Liver (tissue), 8 donors: ENCODE measurements at regions not wholly inside any gene's neighbourhood (a gene's known extent, or its start where the extent isn't known, plus 50 kb on each side); places are given as distances from the start of the nearest gene placed in this dataset.

Source experiments
- DNase-seq: peaks from one replicate; pipeline ENCODE4 v3.0.0-alpha.2; 2017; ENCODE audit warnings: low spot score
- H3K27ac ChIP-seq, 2 donors: one replicate each; pipeline ENCODE4 v1.7.0; 2013; ENCODE audit warnings: inconsistent platforms in 2 of 2, low read length in 2 of 2, control low read depth in 1 of 2, low read depth in 1 of 2, mild to moderate bottlenecking in 1 of 2
- H3K27me3 ChIP-seq, 4 donors: one replicate each; pipeline versions ENCODE4 v1.6.1 to v1.7.0; 2013; ENCODE audit warnings: low read length in 3 of 4, inconsistent platforms in 1 of 4, mild to moderate bottlenecking in 1 of 4, moderate library complexity in 1 of 4; ENCODE audit not compliant: control insufficient read depth in 4 of 4, insufficient read depth in 4 of 4
- H3K36me3 ChIP-seq, 4 donors: one replicate each; pipeline versions ENCODE4 v1.6.1 to v1.7.0; 2013; ENCODE audit warnings: low read length in 3 of 4, mild to moderate bottlenecking in 3 of 4, low read depth in 1 of 4, moderate library complexity in 1 of 4; ENCODE audit not compliant: control insufficient read depth in 4 of 4, insufficient read depth in 3 of 4
- H3K4me1 ChIP-seq, 4 donors: one replicate each; pipeline versions ENCODE4 v1.6.1 to v1.7.0; 2013; ENCODE audit warnings: low read length in 3 of 4, mild to moderate bottlenecking in 3 of 4, moderate library complexity in 1 of 4; ENCODE audit not compliant: control insufficient read depth in 4 of 4, insufficient read depth in 4 of 4
- H3K4me3 ChIP-seq, 3 donors: one replicate each; pipeline versions ENCODE4 v1.6.1 to v1.7.0; 2013; ENCODE audit warnings: low read length in 3 of 3, control low read depth in 1 of 3, low read depth in 1 of 3, mild to moderate bottlenecking in 1 of 3
- H3K9ac ChIP-seq, 2 donors: one replicate each; pipeline ENCODE4 v1.7.0; 2013; ENCODE audit warnings: low read length in 2 of 2, mild to moderate bottlenecking in 2 of 2, moderate library complexity in 2 of 2, control low read depth in 1 of 2, low read depth in 1 of 2
- H3K9me3 ChIP-seq, 4 donors: one replicate each; pipeline versions ENCODE4 v1.6.1 to v1.7.0; 2013; ENCODE audit warnings: low read length in 3 of 4; ENCODE audit not compliant: control insufficient read depth in 4 of 4
- ATF3 ChIP-seq: IDR thresholded peaks from 2 replicates; pipeline ENCODE4 v1.6.1; 2016; ENCODE audit warnings: antibody characterized with exemption
- CTCF ChIP-seq: fragments of 150-350 bp; IDR thresholded peaks from 2 replicates; pipeline ENCODE4 v1.5.1; 2017; ENCODE audit warnings: improper control_type of control experiment, low read depth, low read length; ENCODE audit not compliant: missing input control
- EGR1 ChIP-seq, 2 donors: IDR thresholded peaks; 2 replicates each; pipeline ENCODE4 v1.6.1; 2016 to 2018; ENCODE audit warnings: antibody characterized with exemption in 2 of 2, low read depth in 2 of 2
- FOXA1 ChIP-seq: IDR thresholded peaks from 2 replicates; pipeline ENCODE4 v1.6.1; 2016; ENCODE audit warnings: antibody characterized with exemption
- GABPA ChIP-seq, 2 donors: IDR thresholded peaks in 1 of 2; conservative IDR thresholded peaks in 1 of 2; 2 replicates each; pipeline ENCODE4 v1.6.1; 2016; ENCODE audit warnings: antibody characterized with exemption in 2 of 2, mild to moderate bottlenecking in 1 of 2, moderate library complexity in 1 of 2
- HNF4G ChIP-seq: IDR thresholded peaks from 2 replicates; pipeline ENCODE4 v1.6.1; 2016; ENCODE audit warnings: antibody characterized with exemption
- JUND ChIP-seq, 2 donors: IDR thresholded peaks; 2 replicates each; pipeline ENCODE4 v1.6.1; 2016; ENCODE audit warnings: antibody characterized with exemption in 2 of 2
- NR2F2 ChIP-seq: IDR thresholded peaks from 2 replicates; pipeline ENCODE4 v1.6.1; 2016; ENCODE audit warnings: antibody characterized with exemption
- RAD21 ChIP-seq, 2 donors: IDR thresholded peaks; 2 replicates each; pipeline ENCODE4 v1.6.1; 2016; ENCODE audit warnings: antibody characterized with exemption in 2 of 2, mild to moderate bottlenecking in 2 of 2
- REST ChIP-seq: IDR thresholded peaks from 2 replicates; pipeline ENCODE4 v1.6.1; 2016; ENCODE audit warnings: antibody characterized with exemption, mild to moderate bottlenecking
- RXRA ChIP-seq, 2 donors: IDR thresholded peaks; 2 replicates each; pipeline ENCODE4 v1.6.1; 2017 to 2018; ENCODE audit warnings: antibody characterized with exemption in 2 of 2, mild to moderate bottlenecking in 1 of 2
- SP1 ChIP-seq: IDR thresholded peaks from 2 replicates; pipeline ENCODE4 v1.6.1; 2018; ENCODE audit warnings: antibody characterized with exemption, mild to moderate bottlenecking
- TAF1 ChIP-seq: conservative IDR thresholded peaks from 2 replicates; pipeline ENCODE4 v1.6.1; 2016; ENCODE audit warnings: antibody characterized with exemption, mild to moderate bottlenecking
- YY1 ChIP-seq: IDR thresholded peaks from 2 replicates; pipeline ENCODE4 v1.6.1; 2016; ENCODE audit warnings: antibody characterized with exemption, mild to moderate bottlenecking
- ZBTB33 ChIP-seq: IDR thresholded peaks from 2 replicates; pipeline ENCODE4 v1.6.1; 2016; ENCODE audit warnings: antibody characterized with exemption
- WGBS: extraction: QIAGEN DNeasy Blood & Tissue Kit; methylation state at CpG from one replicate; pipeline ENCODE4 v1.1.7; 2013; 5-methylcytosine and 5-hydroxymethylcytosine counted together
- donor health status: healthy.
- donor health status: healthy.
- donor health status: healthy.
- donor health status: healthy.
- donor health status: healthy.

GRCh38 chr1:101299710-101300109 is 62.9 kb downstream of the S1PR1 start (continued):
- TF ChIP-seq ZBTB33 (no peak), RXRA (IDR thresholded peaks at IDR 0.05) (no peak)

GRCh38 chr1:101300916-101301315 is 64.1 kb downstream of the S1PR1 start:
- no peak overlapping the region for H3K27ac ChIP-seq
- H3K36me3 ChIP-seq: no peaks in the 10 kb centered on the region
- H3K4me3 ChIP-seq: no peak overlapping the region
- TF ChIP-seq CTCF (no peak), ZBTB33 (no peak), TAF1 (no peak), YY1 (no peak), NR2F2 (no peak), RAD21 (IDR thresholded peaks at IDR 0.05) (no peak), JUND (IDR thresholded peaks at IDR 0.05) (no peak), FOXA1 (no peak), EGR1 (IDR thresholded peaks at IDR 0.05; ENCODE audit: low read depth in 2 of 2) (no peak), GABPA (IDR thresholded peaks at IDR 0.05 in 1 of 2, conservative IDR thresholded peaks at IDR 0.05 in 1 of 2) (no peak), SP1 (no peak), HNF4G (no peak), ATF3 (no peak), REST (no peak), RXRA (IDR thresholded peaks at IDR 0.05) (no peak)
- no peaks in the 10 kb centered on the region for H3K9me3 ChIP-seq
- 82% methylated on average over 7 of the region's 7 CpGs for WGBS
- no peaks in the 10 kb centered on the region for H3K4me1 ChIP-seq
- no peak overlapping the region for H3K9ac ChIP-seq
- DNase-seq: no peak
- H3K27me3 ChIP-seq: no peaks in the 10 kb centered on the region
